Skeletal muscle satellite cell (primary cell): ENCODE measurements at regions not wholly inside any gene's neighbourhood (a gene's known extent, or its start where the extent isn't known, plus 50 kb on each side); places are given as distances from the start of the nearest gene placed in this dataset.
"Not testable (repeated sequence)": the region's sequence is repeated elsewhere in the genome, so short reads cannot be mapped to it uniquely, and the experiment has no call there.

Experiments used
- H3K27me3 ChIP-seq: 2 replicates; pipeline ENCODE4 v1.7.0; 2013; ENCODE audit warnings: low read length; ENCODE audit not compliant: control insufficient read depth, insufficient read depth
- H3K36me3 ChIP-seq: 2 replicates; pipeline ENCODE4 v1.7.0; 2013; ENCODE audit warnings: mild to moderate bottlenecking, control low read depth, low read length; ENCODE audit not compliant: insufficient read depth
- H3K4me1 ChIP-seq: 2 replicates; pipeline ENCODE4 v1.7.0; 2013; ENCODE audit warnings: low read length; ENCODE audit not compliant: control insufficient read depth, insufficient read depth
- H3K4me2 ChIP-seq: 2 replicates; pipeline ENCODE4 v1.7.0; 2013; ENCODE audit warnings: mild to moderate bottlenecking, low read length
- H3K4me3 ChIP-seq: 2 replicates; pipeline ENCODE4 v1.7.0; 2013; ENCODE audit warnings: low read length
- H3K9ac ChIP-seq: 2 replicates; pipeline ENCODE4 v1.7.0; 2013; ENCODE audit warnings: mild to moderate bottlenecking, low read depth, low read length, moderate library complexity
- H3K9me3 ChIP-seq: replicated peaks from 2 replicates; pipeline ENCODE4 v1.7.0; 2013; ENCODE audit warnings: mild to moderate bottlenecking, control low read depth, low read length

DNA sequence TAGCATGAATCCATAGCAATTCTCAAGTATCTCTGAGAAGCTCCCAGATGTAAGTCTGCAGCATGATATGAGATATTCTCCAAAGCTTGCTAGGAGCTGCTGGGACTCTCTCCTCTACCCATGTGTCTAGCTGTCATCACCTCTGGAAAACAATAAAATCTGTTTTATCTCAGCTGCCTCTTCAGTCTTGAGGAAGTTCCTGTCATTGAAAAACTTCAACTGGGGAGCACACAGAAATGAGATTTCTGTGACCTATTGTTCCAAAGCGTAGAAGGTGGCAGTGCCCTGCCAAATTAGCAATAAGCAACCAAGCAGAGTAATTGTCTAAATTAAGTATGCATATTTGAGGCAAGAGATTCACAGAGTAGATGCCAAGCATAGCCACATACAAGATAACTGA lies 1380.6 kb upstream of the RAG2 start:
- no peaks in the 10 kb centered on the region for H3K4me1 ChIP-seq
- H3K9ac ChIP-seq: no peak overlapping the region

DNA sequence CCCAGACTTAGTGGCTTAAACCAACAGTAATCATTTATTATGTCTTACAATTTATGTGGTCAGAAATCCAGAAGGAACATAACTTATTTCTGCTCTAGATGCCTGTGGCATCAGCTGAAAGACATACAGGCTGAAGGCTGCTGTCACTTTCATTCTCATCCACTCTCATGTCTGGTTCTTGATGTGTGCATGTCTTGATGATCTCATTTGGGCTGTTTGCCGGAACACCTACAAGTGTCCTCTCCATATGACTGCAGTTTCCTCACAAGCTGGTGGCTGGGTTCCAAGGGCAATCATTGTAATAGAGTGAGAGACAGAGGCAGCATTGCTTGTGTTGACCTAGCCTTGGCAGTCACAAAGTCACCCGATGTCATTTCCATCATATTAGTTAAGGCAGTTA lies 1375.9 kb upstream of the RAG2 start:
- peaks cover 7% of the 10 kb centered on the region for H3K4me1 ChIP-seq

More for the DNA sequence above, 1380.6 kb upstream of the RAG2 start:
- Histone ChIP-seq H3K9me3 (no peaks in the 10 kb centered on the region), H3K4me3 (no peak overlapping the region), H3K27me3 (no peaks in the 10 kb centered on the region), H3K36me3 (no peaks in the 10 kb centered on the region), H3K4me2 (no peak overlapping the region)

DNA sequence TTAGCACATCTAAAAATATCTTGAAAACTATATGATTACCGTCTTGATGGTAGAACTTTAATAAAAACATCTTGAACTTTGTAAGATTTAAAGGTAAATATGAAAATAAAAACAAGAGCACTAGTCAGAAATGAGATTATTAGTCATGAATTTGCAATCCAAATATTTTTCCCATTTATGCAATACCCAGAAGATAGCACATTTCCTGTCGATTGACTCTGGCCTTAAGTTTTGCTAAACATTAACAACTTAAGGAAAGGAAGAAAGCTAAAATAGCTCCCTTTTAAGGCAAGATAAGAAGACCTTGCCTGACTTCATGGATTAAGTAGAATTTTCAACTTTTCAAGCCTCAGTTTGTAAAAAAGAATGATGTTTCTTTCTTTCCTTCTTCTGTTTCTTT lies 1374.7 kb upstream of the RAG2 start:
- peaks cover 7% of the 10 kb centered on the region for H3K4me1 ChIP-seq
- H3K4me3 ChIP-seq: no peak overlapping the region
- H3K36me3 ChIP-seq: no peaks in the 10 kb centered on the region
- H3K4me2 ChIP-seq: no peak overlapping the region
- H3K9ac ChIP-seq: no peak overlapping the region
- no peaks in the 10 kb centered on the region for H3K27me3 ChIP-seq
- H3K9me3 ChIP-seq: no peaks in the 10 kb centered on the region

More for the DNA sequence above, 1375.9 kb upstream of the RAG2 start:
- Histone ChIP-seq H3K4me2 (no peak overlapping the region), H3K9ac (no peak overlapping the region), H3K27me3 (no peaks in the 10 kb centered on the region), H3K4me3 (no peak overlapping the region), H3K36me3 (no peaks in the 10 kb centered on the region), H3K9me3 (no peaks in the 10 kb centered on the region)

DNA sequence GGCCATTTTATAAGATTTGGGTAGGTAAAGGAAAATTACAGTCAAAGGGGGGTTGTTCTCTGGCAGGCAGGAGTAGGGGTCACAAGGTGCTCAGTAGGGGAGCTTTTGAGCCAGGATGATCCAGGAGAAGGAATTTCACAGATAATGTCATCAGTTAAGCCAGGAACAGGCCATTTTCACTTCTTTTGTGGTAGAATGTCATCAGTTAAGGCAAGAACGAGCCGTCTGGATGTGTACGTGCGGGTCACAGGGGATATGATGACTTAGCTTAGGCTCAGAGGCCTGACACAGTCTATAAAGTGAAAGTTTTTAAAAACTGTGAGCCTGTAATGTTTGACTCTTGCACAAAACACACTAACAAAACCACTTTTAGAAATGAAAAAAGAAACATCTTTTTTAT lies 1371.3 kb upstream of the RAG2 start:
- H3K9ac ChIP-seq, H3K27me3 ChIP-seq, H3K9me3 ChIP-seq, H3K4me2 ChIP-seq, H3K4me3 ChIP-seq, H3K36me3 ChIP-seq, H3K4me1 ChIP-seq: not testable (repeated sequence)

DNA sequence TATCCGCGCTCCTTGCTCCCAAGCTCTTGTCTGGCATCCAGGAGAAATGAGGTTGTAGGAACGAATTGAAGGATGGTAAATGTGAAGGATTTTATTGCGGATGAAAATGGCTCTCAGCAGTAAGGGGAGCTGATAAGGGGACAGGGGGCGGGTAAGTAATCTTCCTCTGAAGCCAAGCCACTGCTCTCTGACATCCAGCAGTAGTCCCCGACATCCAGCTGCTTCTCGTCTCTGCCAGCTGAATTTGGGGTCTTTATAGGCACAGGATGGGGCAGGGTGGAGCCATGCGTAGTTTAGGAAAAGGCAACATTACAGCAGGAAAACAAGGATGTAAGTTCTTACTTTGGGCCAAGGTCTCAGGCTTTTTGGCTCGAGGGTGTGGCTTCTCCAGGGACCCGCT lies 1370.1 kb upstream of the RAG2 start:
- Histone ChIP-seq H3K4me2 (no peak overlapping the region), H3K36me3 (no peaks in the 10 kb centered on the region), H3K4me1 (peaks cover 5% of the 10 kb centered on the region), H3K9me3 (no peaks in the 10 kb centered on the region), H3K4me3 (no peak overlapping the region), H3K9ac (no peak overlapping the region), H3K27me3 (no peaks in the 10 kb centered on the region)

DNA sequence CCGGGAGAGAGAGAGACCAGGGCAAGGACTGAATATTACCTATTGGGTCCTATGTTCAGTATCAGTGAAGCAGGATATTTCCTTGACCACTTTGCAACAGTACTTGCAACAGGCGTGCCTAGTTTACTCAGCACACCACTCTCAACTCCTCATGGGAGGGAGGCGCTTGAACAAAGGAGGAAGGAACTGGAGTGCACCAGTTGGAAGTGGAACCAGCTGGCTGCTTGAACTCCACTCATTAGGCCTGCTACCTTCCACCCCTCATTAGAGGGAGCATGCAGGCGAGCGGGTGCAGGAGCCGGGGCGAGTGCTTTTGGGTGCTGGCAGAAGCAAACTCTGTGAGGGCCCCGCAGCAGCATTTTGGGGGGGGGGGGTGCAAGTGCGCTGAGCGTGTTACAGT lies 1369.6 kb upstream of the RAG2 start:
- H3K9ac ChIP-seq: no peak overlapping the region
- no peak overlapping the region for H3K4me2 ChIP-seq
- no peaks in the 10 kb centered on the region for H3K9me3 ChIP-seq
- H3K36me3 ChIP-seq: no peaks in the 10 kb centered on the region
- peaks cover under 1% of the 10 kb centered on the region for H3K4me1 ChIP-seq
- H3K27me3 ChIP-seq: no peaks in the 10 kb centered on the region
- H3K4me3 ChIP-seq: no peak overlapping the region

DNA sequence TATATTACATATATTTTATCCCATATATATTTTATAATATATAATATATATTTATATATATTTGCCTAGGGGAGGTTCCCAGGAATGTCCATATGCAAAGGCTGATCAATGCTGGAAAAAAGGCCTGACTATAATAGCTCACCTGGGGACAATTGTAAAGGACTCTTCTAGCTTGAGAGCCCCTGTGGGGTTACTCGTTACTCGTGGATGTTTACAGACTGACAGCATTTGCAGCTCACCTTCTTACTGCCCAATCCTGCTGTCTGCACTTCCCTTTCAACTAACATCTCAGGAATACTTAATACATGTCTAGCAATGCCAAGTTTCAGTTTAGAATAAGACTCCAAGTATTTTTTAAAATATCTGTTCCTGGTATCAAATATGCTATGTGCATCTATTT lies 1365.4 kb upstream of the RAG2 start:
- Histone ChIP-seq H3K9ac (no peak overlapping the region), H3K27me3 (no peaks in the 10 kb centered on the region), H3K36me3 (no peaks in the 10 kb centered on the region), H3K9me3 (no peaks in the 10 kb centered on the region), H3K4me1 (no peaks in the 10 kb centered on the region), H3K4me2 (no peak overlapping the region), H3K4me3 (no peak overlapping the region)

DNA sequence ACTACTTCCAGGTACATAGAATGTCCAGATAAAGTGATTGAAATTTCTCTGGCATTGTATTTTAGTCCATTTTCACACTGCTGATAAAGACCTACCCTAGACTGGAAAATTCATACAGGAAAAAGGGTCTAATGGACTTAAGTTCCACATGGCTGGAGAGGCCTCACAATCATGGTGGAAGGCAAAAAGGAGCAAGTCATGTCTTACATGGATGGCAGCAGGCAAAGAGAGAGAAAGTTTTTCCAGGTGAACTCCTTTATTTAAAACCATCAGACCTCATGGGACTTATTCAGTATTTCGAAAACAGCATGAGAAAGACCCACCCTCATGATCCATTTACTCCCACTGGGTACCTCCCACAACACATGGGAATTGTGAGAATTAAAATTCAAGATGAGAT lies 1359.7 kb upstream of the RAG2 start:
- Histone ChIP-seq H3K9ac (no peak overlapping the region), H3K9me3 (no peaks in the 10 kb centered on the region), H3K4me2 (no peak overlapping the region), H3K4me1 (no peaks in the 10 kb centered on the region), H3K27me3 (no peaks in the 10 kb centered on the region), H3K36me3 (no peaks in the 10 kb centered on the region), H3K4me3 (no peak overlapping the region)

DNA sequence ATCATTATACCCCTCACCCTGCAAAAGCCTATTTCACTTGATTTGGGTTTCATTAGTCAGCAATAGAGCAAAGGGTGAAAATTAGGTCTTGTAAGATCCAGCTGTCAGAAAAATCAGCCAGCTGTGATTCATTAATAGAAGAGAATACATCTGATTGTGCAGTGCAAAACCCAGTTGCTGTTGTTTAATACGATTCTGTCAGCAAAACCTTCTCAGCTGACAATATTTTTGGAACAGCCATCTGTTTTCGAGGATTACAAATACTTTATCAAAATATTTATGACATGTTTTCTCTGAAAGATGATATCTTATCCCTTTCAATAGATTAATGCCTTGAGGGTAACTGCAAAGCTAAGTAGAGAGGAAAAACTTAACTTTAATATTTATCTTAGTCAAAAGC lies 1354.0 kb upstream of the RAG2 start:
- no peaks in the 10 kb centered on the region for H3K4me1 ChIP-seq
- no peak overlapping the region for H3K4me3 ChIP-seq
- no peaks in the 10 kb centered on the region for H3K36me3 ChIP-seq
- no peaks in the 10 kb centered on the region for H3K9me3 ChIP-seq
- no peaks in the 10 kb centered on the region for H3K27me3 ChIP-seq
- no peak overlapping the region for H3K9ac ChIP-seq
- no peak overlapping the region for H3K4me2 ChIP-seq

DNA sequence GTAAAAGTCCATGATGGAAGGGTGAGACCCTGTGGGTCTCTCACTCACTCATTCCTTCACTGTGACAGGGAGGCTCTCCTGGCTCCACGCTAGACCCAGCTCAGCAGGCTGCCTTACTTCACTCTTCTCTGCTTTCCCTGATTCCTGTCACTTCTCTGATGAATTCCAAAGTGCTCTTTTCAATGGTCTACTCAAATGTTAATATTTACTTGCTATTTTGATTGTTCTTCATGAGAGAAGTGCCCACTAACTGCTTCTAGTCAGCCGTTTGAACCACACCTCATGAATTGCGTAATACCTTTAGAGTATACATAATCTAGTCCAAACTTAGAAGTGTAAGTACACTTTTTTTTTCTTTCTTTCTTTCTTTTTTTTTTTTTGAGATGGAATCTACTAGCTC lies 1350.2 kb upstream of the RAG2 start:
- Histone ChIP-seq H3K27me3 (no peaks in the 10 kb centered on the region), H3K4me2 (no peak overlapping the region), H3K9me3 (no peaks in the 10 kb centered on the region), H3K4me1 (no peaks in the 10 kb centered on the region), H3K4me3 (no peak overlapping the region), H3K36me3 (no peaks in the 10 kb centered on the region), H3K9ac (no peak overlapping the region)

DNA sequence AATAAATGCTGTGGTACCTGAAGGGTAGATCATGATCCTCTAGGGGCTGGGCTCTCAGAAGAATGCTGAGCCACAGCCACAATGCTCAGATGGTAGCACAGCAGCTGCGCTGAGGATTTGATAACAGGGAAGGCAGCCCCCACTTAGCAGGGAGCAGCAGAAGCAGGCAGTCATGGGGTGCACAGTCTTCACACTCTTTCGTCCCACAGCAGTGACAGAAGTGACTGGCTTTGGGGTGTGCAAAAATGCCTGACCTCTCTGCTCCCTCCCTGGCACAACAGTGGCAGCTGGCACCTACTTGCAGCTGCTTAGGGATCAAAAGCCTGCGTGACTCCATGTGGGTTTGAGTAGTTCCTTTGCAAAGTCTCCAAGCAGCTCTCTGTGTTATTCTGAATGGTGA lies 1349.8 kb upstream of the RAG2 start:
- Histone ChIP-seq H3K27me3 (no peaks in the 10 kb centered on the region), H3K4me1 (no peaks in the 10 kb centered on the region), H3K9ac (no peak overlapping the region), H3K4me3 (no peak overlapping the region), H3K9me3 (no peaks in the 10 kb centered on the region), H3K4me2 (no peak overlapping the region), H3K36me3 (no peaks in the 10 kb centered on the region)

DNA sequence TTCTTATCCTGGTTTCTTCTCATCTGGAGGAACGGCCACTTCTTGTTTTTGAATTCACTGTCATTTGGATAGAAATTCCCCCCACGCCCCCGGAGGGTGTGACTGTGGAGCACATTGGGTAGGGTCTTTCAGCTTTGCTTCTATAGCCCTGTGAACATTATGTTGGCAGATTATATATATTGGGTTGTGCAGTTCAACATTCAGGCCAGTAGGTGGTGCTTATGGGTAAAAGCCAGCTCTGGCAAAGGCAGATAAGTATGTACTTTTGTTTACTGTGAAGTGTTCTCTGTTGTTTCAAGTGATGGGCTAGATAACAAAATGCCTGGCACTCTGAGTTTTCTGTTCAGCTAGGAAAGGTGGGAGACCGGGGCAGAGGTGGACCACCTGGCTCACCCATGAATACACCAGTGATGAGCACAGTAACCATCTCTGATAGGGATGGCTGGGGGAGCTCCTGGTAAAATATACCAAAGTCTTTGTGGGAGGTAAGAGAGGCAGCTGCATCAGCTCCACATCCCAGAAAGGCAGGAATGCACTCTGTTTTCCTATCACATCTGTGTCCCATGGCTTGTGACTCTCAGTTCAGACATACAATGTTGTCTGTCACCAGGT lies 1348.2 kb upstream of the RAG2 start:
- Histone ChIP-seq H3K27me3 (no peaks in the 10 kb centered on the region), H3K4me3 (no peak overlapping the region), H3K4me1 (no peaks in the 10 kb centered on the region), H3K9ac (no peak overlapping the region), H3K4me2 (no peak overlapping the region), H3K36me3 (no peaks in the 10 kb centered on the region), H3K9me3 (no peaks in the 10 kb centered on the region)
